DOHH2 (cell line): ENCODE measurements at regions not wholly inside any gene's neighbourhood (a gene's known extent, or its start where the extent isn't known, plus 50 kb on each side); places are given as distances from the start of the nearest gene placed in this dataset.

Source experiments
- H3F3A ChIP-seq: fragments of 200-600 bp; sonication (generic), shearing (Covaris generic); 2 replicates; pipeline ENCODE4 v1.6.0; 2016; ENCODE audit warnings: antibody characterized with exemption, mild to moderate bottlenecking; ENCODE audit not compliant: control insufficient read depth, insufficient read depth
- H3K27ac ChIP-seq: fragments of 200-600 bp; sonication (generic); 2 replicates; pipeline ENCODE4 v1.5.1; 2014; ENCODE audit warnings: low read depth, mild to moderate bottlenecking, low read length, moderate library complexity
- H3K27me3 ChIP-seq: fragments of 200-600 bp; sonication (generic); 2 replicates; pipeline ENCODE4 v1.6.1; 2014; ENCODE audit warnings: mild to moderate bottlenecking, low read length, mixed read lengths; ENCODE audit not compliant: control insufficient read depth
- H3K36me3 ChIP-seq: fragments of 200-600 bp; sonication (generic); 2 replicates; pipeline ENCODE4 v1.6.1; 2014; ENCODE audit warnings: mild to moderate bottlenecking, low read length, moderate library complexity, mixed read lengths; ENCODE audit not compliant: control insufficient read depth
- H3K4me1 ChIP-seq: fragments of 200-600 bp; sonication (generic); 2 replicates; pipeline ENCODE4 v1.6.1; 2014; ENCODE audit warnings: mild to moderate bottlenecking, low read length, mixed read lengths; ENCODE audit not compliant: control insufficient read depth
- H3K4me2 ChIP-seq: fragments of 200-600 bp; sonication (generic); 2 replicates; pipeline ENCODE4 v1.6.0; 2014; ENCODE audit warnings: mild to moderate bottlenecking, low read length, moderate library complexity
- H3K4me3 ChIP-seq: fragments of 200-600 bp; sonication (generic); 2 replicates; pipeline ENCODE4 v1.5.1; 2014; ENCODE audit warnings: mild to moderate bottlenecking, low read length, mixed read lengths
- H3K79me2 ChIP-seq: fragments of 200-600 bp; sonication (generic); 2 replicates; pipeline ENCODE4 v1.6.1; 2014; ENCODE audit warnings: mild to moderate bottlenecking, low read length, mixed read lengths; ENCODE audit not compliant: control insufficient read depth
- H3K9me2 ChIP-seq: fragments of 200-600 bp; sonication (generic); replicated peaks from 2 replicates; pipeline ENCODE4 v1.6.1; 2014; ENCODE audit warnings: mild to moderate bottlenecking, low read length, mixed read lengths; ENCODE audit not compliant: control insufficient read depth
- H3K9me3 ChIP-seq: fragments of 200-600 bp; sonication (generic); 2 replicates; pipeline ENCODE4 v1.6.1; 2014; ENCODE audit warnings: antibody characterized with exemption, low read length, mixed read lengths; ENCODE audit not compliant: control insufficient read depth, insufficient read depth
- H4K20me1 ChIP-seq: fragments of 200-600 bp; sonication (generic); 2 replicates; pipeline ENCODE4 v1.6.0; 2014; ENCODE audit warnings: low read depth, mild to moderate bottlenecking, antibody characterized with exemption, low read length, moderate library complexity; ENCODE audit not compliant: control insufficient read depth, insufficient read depth
- CTCF ChIP-seq: fragments of 200-600 bp; sonication (generic); IDR thresholded peaks from one replicate; pipeline ENCODE4 v1.5.1; 2014; ENCODE audit warnings: antibody characterized with exemption, mild to moderate bottlenecking, low read depth, low read length; ENCODE audit not compliant: poor library complexity, severe bottlenecking
- EZH2phosphoT487 ChIP-seq: fragments of 200-600 bp; sonication (generic); IDR thresholded peaks from 2 replicates; pipeline ENCODE4 v1.6.1; 2017; ENCODE audit warnings: borderline replicate concordance, mild to moderate bottlenecking, antibody characterized with exemption, low read length, moderate library complexity, mixed read lengths

- Histone ChIP-seq H4K20me1 (no peaks in the 10 kb centered on the region), H3K27ac (no peak overlapping the region), H3K4me1 (no peaks in the 10 kb centered on the region), H3K79me2 (no peaks in the 10 kb centered on the region), H3F3A (no peaks in the 10 kb centered on the region), H3K4me3 (no peak overlapping the region), H3K27me3 (peaks cover 2% of the 10 kb centered on the region), H3K9me3 (no peaks in the 10 kb centered on the region), H3K36me3 (no peaks in the 10 kb centered on the region), H3K4me2 (no peak overlapping the region), H3K9me2 (no peaks in the 10 kb centered on the region)
- TF ChIP-seq CTCF (no peak), EZH2phosphoT487 (no peak)
Measured at GRCh38 chr13:76383676-76384461, 502.3 kb downstream of the KCTD12 start.

GRCh38 chr13:76380446-76381065 lies 505.6 kb downstream of the KCTD12 start:
- Histone ChIP-seq H3K4me2 (no peak overlapping the region), H3K27me3 (no peaks in the 10 kb centered on the region), H3K9me3 (no peaks in the 10 kb centered on the region), H3K4me3 (no peak overlapping the region), H4K20me1 (no peaks in the 10 kb centered on the region), H3K27ac (no peak overlapping the region), H3K36me3 (no peaks in the 10 kb centered on the region), H3K79me2 (no peaks in the 10 kb centered on the region), H3F3A (no peaks in the 10 kb centered on the region), H3K4me1 (no peaks in the 10 kb centered on the region), H3K9me2 (no peaks in the 10 kb centered on the region)
- TF ChIP-seq EZH2phosphoT487 (no peak), CTCF (no peak)

- no peaks in the 10 kb centered on the region for H3K4me1 ChIP-seq
- no peaks in the 10 kb centered on the region for H3K9me3 ChIP-seq
- no peaks in the 10 kb centered on the region for H3F3A ChIP-seq
- TF ChIP-seq EZH2phosphoT487 = no peak
- TF ChIP-seq CTCF = no peak
- H3K27me3 ChIP-seq = no peaks in the 10 kb centered on the region
- no peak overlapping the region for H3K4me2 ChIP-seq
- H3K27ac ChIP-seq = no peak overlapping the region
- H4K20me1 ChIP-seq = no peaks in the 10 kb centered on the region
- H3K36me3 ChIP-seq = no peaks in the 10 kb centered on the region
- no peaks in the 10 kb centered on the region for H3K79me2 ChIP-seq
- H3K9me2 ChIP-seq = no peaks in the 10 kb centered on the region
- H3K4me3 ChIP-seq = no peak overlapping the region
Measured at GRCh38 chr13:76379341-76380105, 506.7 kb downstream of the KCTD12 start.
